NT2/D1 (cell line): ENCODE measurements at regions not wholly inside any gene's neighbourhood (a gene's known extent, or its start where the extent isn't known, plus 50 kb on each side); places are given as distances from the start of the nearest gene placed in this dataset.

Experiments used
- DNase-seq: peaks from one replicate; pipeline ENCODE4 v3.0.0-alpha.2; 2011; ENCODE audit warnings: low read depth, low spot score
- H3K27me3 ChIP-seq: 2 replicates; pipeline ENCODE4 v1.6.0; 2011; ENCODE audit warnings: mild to moderate bottlenecking; ENCODE audit not compliant: insufficient read length, insufficient read depth
- H3K36me3 ChIP-seq: 2 replicates; pipeline ENCODE4 v1.6.1; 2011; ENCODE audit warnings: mild to moderate bottlenecking, low read length, mixed read lengths; ENCODE audit not compliant: insufficient read depth, insufficient read length
- H3K4me1 ChIP-seq: 2 replicates; pipeline ENCODE4 v1.5.1; 2011; ENCODE audit not compliant: insufficient read depth, insufficient read length
- H3K4me3 ChIP-seq: 2 replicates; pipeline ENCODE4 v1.5.1; 2011; ENCODE audit warnings: low read depth; ENCODE audit not compliant: insufficient read length
- H3K9ac ChIP-seq: 2 replicates; pipeline ENCODE4 v1.6.0; 2011; ENCODE audit warnings: low read depth; ENCODE audit not compliant: insufficient read length
- H3K9me3 ChIP-seq: 2 replicates; pipeline ENCODE4 v1.5.1; 2011; ENCODE audit warnings: mild to moderate bottlenecking, low read length; ENCODE audit not compliant: insufficient read depth
- SUZ12 ChIP-seq: IDR thresholded peaks from 2 replicates; pipeline ENCODE4 v1.6.1; 2011; ENCODE audit not compliant: insufficient read length, insufficient read depth; ENCODE audit errors: extremely low read depth
- YY1 ChIP-seq: IDR thresholded peaks from 2 replicates; pipeline ENCODE4 v1.6.1; 2011; ENCODE audit not compliant: insufficient read length, insufficient read depth
- ZNF274 ChIP-seq: IDR thresholded peaks from 2 replicates; pipeline ENCODE4 v1.6.1; 2011; ENCODE audit warnings: mild to moderate bottlenecking, low read depth, low read length

DNA sequence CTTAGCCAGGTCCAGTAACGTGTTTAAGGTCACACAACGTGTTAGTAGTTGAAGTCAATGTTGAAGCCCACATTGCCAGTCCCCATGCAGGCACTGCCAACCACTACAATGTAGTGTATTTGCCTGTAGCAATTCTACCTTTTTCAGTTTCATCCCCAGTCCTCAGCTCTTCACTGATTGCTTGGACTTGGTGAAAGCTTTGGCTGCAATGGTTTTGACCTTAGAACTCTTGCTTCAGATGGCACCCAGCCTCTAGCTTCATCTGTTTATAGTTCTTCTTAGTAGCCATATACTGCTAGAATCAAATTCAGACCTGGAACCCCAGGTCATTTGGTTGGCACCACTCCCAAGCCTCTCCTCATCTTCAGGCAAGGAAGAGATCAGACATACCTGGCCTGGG is 345.4 kb upstream of the SEMA6D start:
- no peak overlapping the region for H3K4me3 ChIP-seq

DNA sequence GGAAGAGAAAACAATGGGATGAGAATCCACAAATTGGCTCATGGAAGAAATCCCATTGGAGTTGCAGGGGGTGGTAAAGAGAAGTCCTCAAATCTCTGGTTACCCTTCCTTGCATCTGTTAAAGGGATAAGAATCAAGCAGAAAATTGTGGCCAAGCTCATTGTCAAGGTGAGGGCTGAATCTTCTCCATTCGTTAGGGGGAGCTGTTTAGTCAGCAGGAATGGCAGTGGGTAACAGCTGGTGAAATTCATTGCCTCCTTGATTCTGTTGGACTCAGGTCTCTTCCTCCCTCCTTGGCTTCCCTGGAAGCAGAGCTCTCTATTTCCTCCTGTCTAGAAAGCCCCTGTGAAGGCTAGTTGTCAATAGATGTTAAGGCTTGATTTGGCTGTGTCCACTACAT is 343.1 kb upstream of the SEMA6D start:
- no peak overlapping the region for H3K4me3 ChIP-seq
- DNase-seq = no peak
- no peak for TF ChIP-seq YY1
- no peak for TF ChIP-seq SUZ12
- TF ChIP-seq ZNF274 = no peak

More for the DNA sequence above, 345.4 kb upstream of the SEMA6D start:
- TF ChIP-seq ZNF274 = no peak
- TF ChIP-seq YY1 = no peak
- no peak for TF ChIP-seq SUZ12
- Histone ChIP-seq H3K9me3 (no peaks in the 10 kb centered on the region), H3K36me3 (no peaks in the 10 kb centered on the region), H3K9ac (no peak overlapping the region), H3K4me1 (no peaks in the 10 kb centered on the region), H3K27me3 (no peaks in the 10 kb centered on the region)
- DNase-seq = no peak

DNA sequence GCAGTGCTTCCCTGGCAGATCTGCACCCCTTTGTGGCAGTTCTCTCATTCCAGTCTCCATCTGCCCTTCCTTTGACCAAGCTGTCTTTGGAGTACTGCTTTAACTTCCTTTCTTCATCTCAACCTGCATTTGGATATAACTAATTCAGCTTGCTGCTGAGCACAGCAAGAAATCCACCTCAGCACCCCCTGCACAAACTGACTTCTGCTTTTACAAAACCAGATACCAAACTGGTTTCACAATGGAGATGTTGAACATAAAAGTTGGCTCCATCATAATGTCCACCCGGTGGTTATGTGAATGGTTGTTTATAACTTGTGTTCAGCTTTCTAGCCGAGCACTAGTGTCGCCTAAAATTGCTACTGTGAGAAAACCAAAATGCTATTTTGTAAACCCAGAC is 341.1 kb upstream of the SEMA6D start:
- no peak for TF ChIP-seq ZNF274
- TF ChIP-seq SUZ12 = no peak
- TF ChIP-seq YY1 = no peak
- Histone ChIP-seq H3K36me3 (no peaks in the 10 kb centered on the region), H3K4me3 (no peak overlapping the region), H3K27me3 (no peaks in the 10 kb centered on the region), H3K4me1 (no peaks in the 10 kb centered on the region), H3K9me3 (no peaks in the 10 kb centered on the region), H3K9ac (no peak overlapping the region)
- DNase-seq = no peak

More for the DNA sequence above, 343.1 kb upstream of the SEMA6D start:
- no peak overlapping the region for H3K9ac ChIP-seq
- no peaks in the 10 kb centered on the region for H3K36me3 ChIP-seq
- H3K27me3 ChIP-seq = no peaks in the 10 kb centered on the region
- no peaks in the 10 kb centered on the region for H3K9me3 ChIP-seq
- H3K4me1 ChIP-seq = no peaks in the 10 kb centered on the region

DNA sequence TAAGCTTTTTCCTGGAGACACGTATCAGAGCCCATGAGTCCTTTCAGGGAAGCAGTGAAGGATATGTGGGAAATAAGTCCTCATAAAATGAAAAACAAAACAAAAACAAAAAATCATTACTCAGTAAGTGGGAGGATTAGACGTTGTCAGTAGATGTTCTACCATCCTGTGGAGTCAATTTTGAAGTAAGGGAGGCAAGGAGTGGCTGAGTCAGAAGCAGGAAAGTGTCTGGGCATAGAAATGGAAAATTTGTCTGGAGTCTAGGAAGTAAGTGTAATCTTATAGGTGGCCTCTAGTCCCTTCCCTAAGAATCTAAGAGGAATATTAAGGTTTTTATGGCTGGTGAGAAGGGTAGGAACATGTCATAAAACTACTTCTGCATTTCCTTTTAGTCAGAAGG is 339.8 kb upstream of the SEMA6D start:
- no peak for DNase-seq
- Histone ChIP-seq H3K36me3 (no peaks in the 10 kb centered on the region), H3K4me3 (no peak overlapping the region), H3K9me3 (no peaks in the 10 kb centered on the region), H3K9ac (no peak overlapping the region), H3K27me3 (no peaks in the 10 kb centered on the region), H3K4me1 (no peaks in the 10 kb centered on the region)
- TF ChIP-seq ZNF274 (no peak), YY1 (no peak), SUZ12 (no peak)

DNA sequence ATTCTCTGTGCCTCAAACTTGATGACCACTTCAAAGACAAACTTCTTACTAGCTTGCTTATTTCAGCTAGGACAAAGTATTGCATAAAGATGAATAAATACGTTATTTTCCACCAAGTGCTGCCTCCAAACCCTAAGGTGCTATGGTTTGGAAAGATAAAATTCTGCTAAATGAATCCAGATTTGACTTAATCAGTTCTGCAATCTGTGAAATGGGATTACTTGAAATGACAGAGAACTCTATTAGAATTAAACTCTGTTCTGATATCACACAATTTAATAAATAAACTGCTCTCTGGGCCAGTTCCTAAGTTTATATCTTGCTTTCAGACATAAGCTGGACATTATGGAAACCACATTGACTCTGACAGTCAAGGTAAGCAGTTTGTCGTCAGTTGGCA is 338.8 kb upstream of the SEMA6D start:
- Histone ChIP-seq H3K9ac (no peak overlapping the region), H3K9me3 (no peaks in the 10 kb centered on the region), H3K36me3 (no peaks in the 10 kb centered on the region), H3K4me1 (no peaks in the 10 kb centered on the region), H3K27me3 (no peaks in the 10 kb centered on the region), H3K4me3 (no peak overlapping the region)
- DNase-seq = no peak
- TF ChIP-seq ZNF274 (no peak), SUZ12 (no peak), YY1 (no peak)

DNA sequence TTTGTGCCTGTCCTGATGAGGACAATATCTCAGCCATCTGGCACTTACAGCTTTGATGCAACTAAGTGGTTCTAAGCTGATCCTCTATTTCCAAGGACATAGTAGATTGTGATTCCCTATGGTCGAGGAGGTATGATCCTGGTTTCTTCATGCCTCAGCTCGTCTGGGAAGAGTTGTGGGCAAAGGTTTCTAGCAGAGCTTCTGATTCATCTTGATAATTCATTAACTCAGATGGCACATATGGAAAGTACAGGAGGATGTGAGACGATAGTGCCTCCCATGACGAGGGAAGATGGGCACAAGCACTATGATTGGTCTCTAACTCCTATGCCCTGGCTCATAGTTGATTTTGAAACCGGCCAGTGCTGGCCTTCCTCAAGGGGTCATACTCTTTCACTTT is 334.2 kb upstream of the SEMA6D start:
- Histone ChIP-seq H3K4me3 (no peak overlapping the region), H3K27me3 (no peaks in the 10 kb centered on the region), H3K4me1 (no peaks in the 10 kb centered on the region), H3K9ac (no peak overlapping the region), H3K36me3 (no peaks in the 10 kb centered on the region), H3K9me3 (no peaks in the 10 kb centered on the region)
- TF ChIP-seq YY1 = no peak
- TF ChIP-seq SUZ12 = no peak
- no peak for TF ChIP-seq ZNF274
- DNase-seq = no peak

DNA sequence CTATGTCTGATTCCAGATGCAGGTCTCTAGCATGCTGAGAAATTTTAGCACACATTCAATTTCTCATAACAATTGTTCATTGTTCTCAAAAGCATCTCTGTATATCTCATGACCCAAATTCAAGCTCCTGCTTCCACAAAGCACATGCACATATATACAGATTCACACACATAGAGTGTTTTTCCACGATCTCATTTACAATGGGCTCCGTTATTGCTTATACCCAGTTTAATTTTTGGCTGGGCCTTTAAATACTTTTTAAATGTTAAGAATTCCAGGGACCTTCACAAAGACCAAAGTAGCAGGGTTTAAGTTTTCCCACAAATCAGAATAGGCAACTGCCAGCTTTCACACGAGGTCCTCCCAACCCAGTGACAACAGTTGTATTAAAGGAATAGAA is 333.5 kb upstream of the SEMA6D start:
- no peak for DNase-seq
- no peaks in the 10 kb centered on the region for H3K36me3 ChIP-seq
- H3K9me3 ChIP-seq = no peaks in the 10 kb centered on the region

DNA sequence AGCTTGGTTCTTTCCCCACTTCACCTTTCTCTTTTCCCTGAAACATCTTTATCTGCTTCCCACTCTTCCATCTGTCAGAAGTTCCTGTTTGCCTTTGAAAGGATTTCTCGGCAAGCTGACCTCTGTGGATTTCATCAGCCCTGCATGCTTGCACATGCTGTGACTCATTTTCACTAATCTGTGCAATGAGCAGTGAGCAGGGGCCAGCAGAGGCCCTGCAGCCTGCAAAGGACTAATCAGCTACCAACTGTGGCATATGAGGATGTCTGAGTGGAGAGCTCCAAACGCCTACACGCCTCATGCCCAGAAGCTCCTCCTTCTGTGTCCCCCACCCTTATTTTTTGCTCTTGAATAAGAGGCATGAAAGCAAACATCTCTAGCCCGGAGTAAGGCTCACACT is 333.0 kb upstream of the SEMA6D start:
- H3K9ac ChIP-seq = no peak overlapping the region
- H3K36me3 ChIP-seq = no peaks in the 10 kb centered on the region
- no peaks in the 10 kb centered on the region for H3K4me1 ChIP-seq
- DNase-seq = no peak
- H3K4me3 ChIP-seq = no peak overlapping the region
- no peaks in the 10 kb centered on the region for H3K9me3 ChIP-seq
- no peaks in the 10 kb centered on the region for H3K27me3 ChIP-seq
- TF ChIP-seq YY1 (no peak), ZNF274 (no peak), SUZ12 (no peak)

More for the DNA sequence above, 333.5 kb upstream of the SEMA6D start:
- H3K4me1 ChIP-seq = no peaks in the 10 kb centered on the region
- H3K27me3 ChIP-seq = no peaks in the 10 kb centered on the region
- no peak for TF ChIP-seq SUZ12
- TF ChIP-seq YY1 = no peak
- no peak overlapping the region for H3K9ac ChIP-seq
- H3K4me3 ChIP-seq = no peak overlapping the region
